ENCODE measurements at regions not wholly inside any gene's neighbourhood (a gene's known extent, or its start where the extent isn't known, plus 50 kb on each side); places are given as distances from the start of the nearest gene placed in this dataset.
"Not testable (repeated sequence)": the region's sequence is repeated elsewhere in the genome, so short reads cannot be mapped to it uniquely, and the experiment has no call there.

- H3K27me3 ChIP-seq (ENCODE audit: insufficient read depth, insufficient read length); H3K36me3 ChIP-seq (ENCODE audit: insufficient read depth, insufficient read length, low read length); H3K4me3 ChIP-seq (ENCODE audit: insufficient read length, low read depth); H3K9me3 ChIP-seq (ENCODE audit: insufficient read depth, low read length); H3K4me1 ChIP-seq (ENCODE audit: insufficient read depth, insufficient read length); H3K9ac ChIP-seq (ENCODE audit: insufficient read length, low read depth); DNase-seq (ENCODE audit: low read depth, low spot score): not testable (repeated sequence)
Measured at GRCh38 chr1:121073852-121074251, 110.3 kb downstream of the FAM72B start.

- not testable (repeated sequence) for H3K4me3 ChIP-seq (ENCODE audit: insufficient read length, low read depth); H3K27me3 ChIP-seq (ENCODE audit: insufficient read depth, insufficient read length); H3K4me1 ChIP-seq (ENCODE audit: insufficient read depth, insufficient read length); H3K9ac ChIP-seq (ENCODE audit: insufficient read length, low read depth); H3K9me3 ChIP-seq (ENCODE audit: insufficient read depth, low read length); H3K36me3 ChIP-seq (ENCODE audit: insufficient read depth, insufficient read length, low read length); DNase-seq (ENCODE audit: low read depth, low spot score)
Measured at GRCh38 chr1:121075254-121075805, 108.8 kb downstream of the FAM72B start.

- not testable (repeated sequence) for H3K36me3 ChIP-seq (ENCODE audit: insufficient read depth, insufficient read length, low read length); H3K4me3 ChIP-seq (ENCODE audit: insufficient read length, low read depth); H3K9ac ChIP-seq (ENCODE audit: insufficient read length, low read depth); H3K4me1 ChIP-seq (ENCODE audit: insufficient read depth, insufficient read length); H3K27me3 ChIP-seq (ENCODE audit: insufficient read depth, insufficient read length); H3K9me3 ChIP-seq (ENCODE audit: insufficient read depth, low read length); DNase-seq (ENCODE audit: low read depth, low spot score)
Measured at GRCh38 chr1:121076674-121077073, 107.5 kb downstream of the FAM72B start.

- H3K36me3 ChIP-seq (ENCODE audit: insufficient read depth, insufficient read length, low read length); H3K27me3 ChIP-seq (ENCODE audit: insufficient read depth, insufficient read length); DNase-seq (ENCODE audit: low read depth, low spot score); H3K4me1 ChIP-seq (ENCODE audit: insufficient read depth, insufficient read length); H3K9me3 ChIP-seq (ENCODE audit: insufficient read depth, low read length); H3K4me3 ChIP-seq (ENCODE audit: insufficient read length, low read depth); H3K9ac ChIP-seq (ENCODE audit: insufficient read length, low read depth): not testable (repeated sequence)
Measured at GRCh38 chr1:121079655-121080054, 104.5 kb downstream of the FAM72B start.

GRCh38 chr1:121080197-121080903, 103.8 kb downstream of the FAM72B start:
- not testable (repeated sequence) for H3K9ac ChIP-seq (ENCODE audit: insufficient read length, low read depth); H3K36me3 ChIP-seq (ENCODE audit: insufficient read depth, insufficient read length, low read length); H3K4me3 ChIP-seq (ENCODE audit: insufficient read length, low read depth); H3K27me3 ChIP-seq (ENCODE audit: insufficient read depth, insufficient read length); H3K9me3 ChIP-seq (ENCODE audit: insufficient read depth, low read length); H3K4me1 ChIP-seq (ENCODE audit: insufficient read depth, insufficient read length)
- DNase-seq (ENCODE audit: low read depth, low spot score) = peak; percentile 30

- H3K27me3 ChIP-seq (ENCODE audit: insufficient read depth, insufficient read length); H3K4me3 ChIP-seq (ENCODE audit: insufficient read length, low read depth); H3K9ac ChIP-seq (ENCODE audit: insufficient read length, low read depth); H3K4me1 ChIP-seq (ENCODE audit: insufficient read depth, insufficient read length); DNase-seq (ENCODE audit: low read depth, low spot score); H3K36me3 ChIP-seq (ENCODE audit: insufficient read depth, insufficient read length, low read length); H3K9me3 ChIP-seq (ENCODE audit: insufficient read depth, low read length): not testable (repeated sequence)
Measured at GRCh38 chr1:121080904-121081264, 103.3 kb downstream of the FAM72B start.

- not testable (repeated sequence) for H3K27me3 ChIP-seq (ENCODE audit: insufficient read depth, insufficient read length); H3K9me3 ChIP-seq (ENCODE audit: insufficient read depth, low read length); H3K36me3 ChIP-seq (ENCODE audit: insufficient read depth, insufficient read length, low read length); DNase-seq (ENCODE audit: low read depth, low spot score); H3K4me1 ChIP-seq (ENCODE audit: insufficient read depth, insufficient read length); H3K9ac ChIP-seq (ENCODE audit: insufficient read length, low read depth); H3K4me3 ChIP-seq (ENCODE audit: insufficient read length, low read depth)
Measured at GRCh38 chr1:121081625-121082199, 102.4 kb downstream of the FAM72B start.

GRCh38 chr1:121082995-121083394, 101.1 kb downstream of the FAM72B start:
- H3K36me3 ChIP-seq (ENCODE audit: insufficient read depth, insufficient read length, low read length); H3K27me3 ChIP-seq (ENCODE audit: insufficient read depth, insufficient read length); H3K4me1 ChIP-seq (ENCODE audit: insufficient read depth, insufficient read length); H3K9ac ChIP-seq (ENCODE audit: insufficient read length, low read depth); H3K4me3 ChIP-seq (ENCODE audit: insufficient read length, low read depth); H3K9me3 ChIP-seq (ENCODE audit: insufficient read depth, low read length); DNase-seq (ENCODE audit: low read depth, low spot score): not testable (repeated sequence)

- DNase-seq (ENCODE audit: low read depth, low spot score); H3K4me1 ChIP-seq (ENCODE audit: insufficient read depth, insufficient read length); H3K9me3 ChIP-seq (ENCODE audit: insufficient read depth, low read length); H3K9ac ChIP-seq (ENCODE audit: insufficient read length, low read depth); H3K36me3 ChIP-seq (ENCODE audit: insufficient read depth, insufficient read length, low read length); H3K4me3 ChIP-seq (ENCODE audit: insufficient read length, low read depth); H3K27me3 ChIP-seq (ENCODE audit: insufficient read depth, insufficient read length): not testable (repeated sequence)
Measured at GRCh38 chr1:121086249-121086648, 97.9 kb downstream of the FAM72B start.

GRCh38 chr1:121087221-121087620, 96.9 kb downstream of the FAM72B start:
- not testable (repeated sequence) for H3K36me3 ChIP-seq (ENCODE audit: insufficient read depth, insufficient read length, low read length); H3K27me3 ChIP-seq (ENCODE audit: insufficient read depth, insufficient read length); H3K9ac ChIP-seq (ENCODE audit: insufficient read length, low read depth); DNase-seq (ENCODE audit: low read depth, low spot score); H3K4me3 ChIP-seq (ENCODE audit: insufficient read length, low read depth); H3K9me3 ChIP-seq (ENCODE audit: insufficient read depth, low read length); H3K4me1 ChIP-seq (ENCODE audit: insufficient read depth, insufficient read length)

GRCh38 chr1:121088568-121088967, 95.6 kb downstream of the FAM72B start:
- H3K9me3 ChIP-seq (ENCODE audit: insufficient read depth, low read length); H3K4me1 ChIP-seq (ENCODE audit: insufficient read depth, insufficient read length); H3K27me3 ChIP-seq (ENCODE audit: insufficient read depth, insufficient read length); H3K9ac ChIP-seq (ENCODE audit: insufficient read length, low read depth); H3K4me3 ChIP-seq (ENCODE audit: insufficient read length, low read depth); DNase-seq (ENCODE audit: low read depth, low spot score); H3K36me3 ChIP-seq (ENCODE audit: insufficient read depth, insufficient read length, low read length): not testable (repeated sequence)

- not testable (repeated sequence) for H3K9ac ChIP-seq (ENCODE audit: insufficient read length, low read depth); H3K4me3 ChIP-seq (ENCODE audit: insufficient read length, low read depth); H3K27me3 ChIP-seq (ENCODE audit: insufficient read depth, insufficient read length); H3K36me3 ChIP-seq (ENCODE audit: insufficient read depth, insufficient read length, low read length); H3K4me1 ChIP-seq (ENCODE audit: insufficient read depth, insufficient read length); DNase-seq (ENCODE audit: low read depth, low spot score); H3K9me3 ChIP-seq (ENCODE audit: insufficient read depth, low read length)
Measured at GRCh38 chr1:121092329-121092968, 91.7 kb downstream of the FAM72B start.

All from NT2/D1 (cell line).